Right atrium auricular region (tissue), 2 donors: ENCODE measurements at regions not wholly inside any gene's neighbourhood (a gene's known extent, or its start where the extent isn't known, plus 50 kb on each side); places are given as distances from the start of the nearest gene placed in this dataset.

Experiments
- DNase-seq: peaks from one replicate; pipeline ENCODE4 v3.0.0-alpha.2; 2019; ENCODE audit warnings: low spot score
- H3K27ac ChIP-seq, 2 donors: fragments of 200-600 bp; sonication (generic); 1 replicate in 1 of 2; 2 replicates in 1 of 2; pipeline ENCODE4 v1.5.1; 2016 to 2019
- H3K27me3 ChIP-seq, 2 donors: fragments of 200-600 bp; sonication (generic); one replicate each; pipeline versions ENCODE4 v1.5.1 to v1.6.0; 2017 to 2019
- H3K36me3 ChIP-seq: fragments of 200-600 bp; sonication (generic); one replicate; pipeline ENCODE4 v1.5.1; 2016
- H3K4me1 ChIP-seq, 2 donors: fragments of 200-600 bp; sonication (generic); one replicate each; pipeline versions ENCODE4 v1.5.1 to v1.6.0; 2017 to 2019
- H3K4me3 ChIP-seq, 2 donors: fragments of 200-600 bp; sonication (generic); 1 replicate in 1 of 2; 2 replicates in 1 of 2; pipeline ENCODE4 v1.5.1; 2017 to 2019; ENCODE audit warnings: mild to moderate bottlenecking in 1 of 2, moderate library complexity in 1 of 2
- H3K9me3 ChIP-seq, 2 donors: fragments of 200-600 bp; sonication (generic); one replicate each; pipeline ENCODE4 v1.5.1; 2019
- TF ChIP-seq, protein P1 (sequence below), 2 donors: fragments of 200-600 bp; sonication (generic); IDR thresholded peaks; one replicate each; pipeline ENCODE4 v1.5.1; 2019; ENCODE audit warnings: antibody characterized with exemption in 2 of 2

DNA sequence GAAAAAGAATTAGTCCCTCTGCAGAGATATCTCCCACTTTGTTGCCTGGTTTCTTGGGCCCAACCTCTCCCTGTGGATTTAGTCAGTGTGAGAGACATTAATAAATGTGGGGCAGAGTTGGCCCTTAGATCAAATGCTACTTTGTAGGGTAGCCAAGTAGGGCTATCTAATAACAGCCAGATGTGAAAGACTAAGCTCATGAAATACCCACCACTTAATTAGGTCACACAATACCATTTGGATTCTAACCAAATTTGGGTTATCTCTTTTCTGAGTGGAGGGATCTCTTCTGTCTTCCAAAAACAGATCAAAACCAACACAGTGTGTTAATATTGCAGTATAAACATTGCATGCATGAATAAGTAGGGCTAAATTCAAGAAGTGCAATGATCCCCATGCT is 626.8 kb upstream of the ZEB2 start:
- Histone ChIP-seq H3K36me3 (no peaks in the 10 kb centered on the region), H3K27me3 (no peaks in the 10 kb centered on the region), H3K4me3 (no peak overlapping the region), H3K9me3 (peaks cover 0 to 6% of the 10 kb centered on the region in 2 donors), H3K4me1 (no peaks in the 10 kb centered on the region), H3K27ac (no peak overlapping the region)
- TF ChIP-seq, protein P1, sequence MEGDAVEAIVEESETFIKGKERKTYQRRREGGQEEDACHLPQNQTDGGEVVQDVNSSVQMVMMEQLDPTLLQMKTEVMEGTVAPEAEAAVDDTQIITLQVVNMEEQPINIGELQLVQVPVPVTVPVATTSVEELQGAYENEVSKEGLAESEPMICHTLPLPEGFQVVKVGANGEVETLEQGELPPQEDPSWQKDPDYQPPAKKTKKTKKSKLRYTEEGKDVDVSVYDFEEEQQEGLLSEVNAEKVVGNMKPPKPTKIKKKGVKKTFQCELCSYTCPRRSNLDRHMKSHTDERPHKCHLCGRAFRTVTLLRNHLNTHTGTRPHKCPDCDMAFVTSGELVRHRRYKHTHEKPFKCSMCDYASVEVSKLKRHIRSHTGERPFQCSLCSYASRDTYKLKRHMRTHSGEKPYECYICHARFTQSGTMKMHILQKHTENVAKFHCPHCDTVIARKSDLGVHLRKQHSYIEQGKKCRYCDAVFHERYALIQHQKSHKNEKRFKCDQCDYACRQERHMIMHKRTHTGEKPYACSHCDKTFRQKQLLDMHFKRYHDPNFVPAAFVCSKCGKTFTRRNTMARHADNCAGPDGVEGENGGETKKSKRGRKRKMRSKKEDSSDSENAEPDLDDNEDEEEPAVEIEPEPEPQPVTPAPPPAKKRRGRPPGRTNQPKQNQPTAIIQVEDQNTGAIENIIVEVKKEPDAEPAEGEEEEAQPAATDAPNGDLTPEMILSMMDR (IDR thresholded peaks at IDR 0.05) = no peak
- no peak for DNase-seq

DNA sequence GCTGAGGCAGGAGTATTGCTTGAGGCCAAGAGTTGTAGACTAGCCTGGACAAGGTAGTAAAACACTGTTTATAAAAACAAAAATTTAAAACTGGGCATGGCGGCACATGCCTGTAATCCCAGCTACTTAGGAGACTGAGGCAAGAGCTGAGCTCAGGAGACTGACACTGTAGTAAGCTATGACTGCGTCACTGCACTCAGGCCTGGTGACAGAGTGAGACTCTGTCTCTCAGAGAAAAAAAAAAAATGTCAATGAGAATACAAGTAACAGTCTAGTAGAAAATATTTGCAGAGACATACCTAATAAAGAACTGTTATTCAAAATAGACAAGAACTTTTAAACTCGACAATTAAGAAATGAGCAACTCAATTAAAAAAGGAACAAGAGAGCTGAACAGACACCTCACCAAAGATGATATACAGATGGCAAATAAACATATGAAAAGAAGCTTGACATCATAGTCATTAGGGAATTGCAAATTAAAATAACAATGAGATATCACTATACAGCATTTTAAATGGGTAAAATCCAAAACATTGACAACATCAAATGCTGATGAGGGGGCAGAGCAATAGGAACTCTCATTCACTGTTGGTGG is 624.3 kb upstream of the ZEB2 start:
- Histone ChIP-seq H3K9me3 (peaks cover 0 to 6% of the 10 kb centered on the region in 2 donors), H3K27me3 (no peaks in the 10 kb centered on the region), H3K27ac (no peak overlapping the region), H3K4me1 (no peaks in the 10 kb centered on the region), H3K36me3 (no peaks in the 10 kb centered on the region), H3K4me3 (no peak overlapping the region)
- no peak for DNase-seq
- TF ChIP-seq, protein P1 (IDR thresholded peaks at IDR 0.05) = no peak

- H3K9me3 ChIP-seq = no peaks in the 10 kb centered on the region
- H3K4me3 ChIP-seq = no peak overlapping the region
- no peaks in the 10 kb centered on the region for H3K4me1 ChIP-seq
- no peaks in the 10 kb centered on the region for H3K36me3 ChIP-seq
- TF ChIP-seq, protein P1 (IDR thresholded peaks at IDR 0.05) = no peak
- no peak overlapping the region for H3K27ac ChIP-seq
- DNase-seq = no peak
- no peaks in the 10 kb centered on the region for H3K27me3 ChIP-seq
Measured at GRCh38 chr2:145141981-145142380, 622.1 kb upstream of the ZEB2 start.

GRCh38 chr2:145140658-145141057 is 620.7 kb upstream of the ZEB2 start:
- Histone ChIP-seq H3K27me3 (no peaks in the 10 kb centered on the region), H3K4me3 (no peak overlapping the region), H3K9me3 (no peaks in the 10 kb centered on the region), H3K4me1 (no peaks in the 10 kb centered on the region), H3K27ac (no peak overlapping the region), H3K36me3 (no peaks in the 10 kb centered on the region)
- DNase-seq = no peak
- TF ChIP-seq, protein P1 (IDR thresholded peaks at IDR 0.05) = no peak

DNA sequence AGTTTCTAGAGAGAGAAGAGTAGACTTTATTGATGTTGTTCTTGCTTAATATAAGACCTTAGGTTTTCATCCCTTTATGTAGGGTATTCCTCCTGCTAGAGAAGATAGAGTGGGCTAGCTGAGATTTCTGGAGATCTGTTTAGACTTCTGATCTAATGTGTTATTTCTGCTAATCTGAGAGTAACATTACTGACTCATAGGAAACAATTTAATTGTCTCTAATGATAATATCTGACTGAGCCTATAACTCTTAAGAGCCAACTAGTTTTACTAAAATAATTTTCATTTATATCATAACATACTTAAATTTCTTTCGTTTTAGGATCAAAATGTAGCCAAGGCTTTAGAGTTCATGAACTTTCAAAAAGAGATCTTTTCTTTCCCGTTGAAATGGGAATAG is 618.7 kb upstream of the ZEB2 start:
- H3K4me1 ChIP-seq = no peaks in the 10 kb centered on the region
- no peaks in the 10 kb centered on the region for H3K36me3 ChIP-seq
- H3K27me3 ChIP-seq = no peaks in the 10 kb centered on the region
- H3K27ac ChIP-seq = no peak overlapping the region
- DNase-seq = no peak
- H3K9me3 ChIP-seq = no peaks in the 10 kb centered on the region
- TF ChIP-seq, protein P1 (IDR thresholded peaks at IDR 0.05) = no peak
- no peak overlapping the region for H3K4me3 ChIP-seq

DNA sequence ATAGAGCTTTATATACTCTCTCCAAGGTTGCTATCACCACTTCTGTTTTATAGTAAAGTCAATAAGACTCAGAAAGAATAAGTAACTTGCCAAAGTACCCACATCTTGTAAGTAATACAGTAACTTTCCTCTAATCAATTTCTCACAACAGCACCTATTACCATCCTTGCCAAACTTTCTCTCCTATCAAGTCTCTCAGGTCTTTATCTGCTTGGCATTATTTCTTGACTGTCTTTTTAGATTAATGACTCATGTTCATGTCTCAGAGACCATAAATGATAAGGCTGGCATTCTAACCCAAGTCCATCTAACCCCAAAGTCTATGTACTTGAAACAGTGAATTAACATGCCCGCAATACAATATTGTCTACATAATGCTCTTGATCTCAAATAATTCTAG is 618.0 kb upstream of the ZEB2 start:
- H3K4me1 ChIP-seq = no peaks in the 10 kb centered on the region
- no peaks in the 10 kb centered on the region for H3K36me3 ChIP-seq
- no peak overlapping the region for H3K4me3 ChIP-seq
- no peak for DNase-seq
- TF ChIP-seq, protein P1 (IDR thresholded peaks at IDR 0.05) = no peak
- H3K9me3 ChIP-seq = no peaks in the 10 kb centered on the region
- no peaks in the 10 kb centered on the region for H3K27me3 ChIP-seq
- no peak overlapping the region for H3K27ac ChIP-seq
